ENCODE measurements at regions not wholly inside any gene's neighbourhood (a gene's known extent, or its start where the extent isn't known, plus 50 kb on each side); places are given as distances from the start of the nearest gene placed in this dataset.

DNA sequence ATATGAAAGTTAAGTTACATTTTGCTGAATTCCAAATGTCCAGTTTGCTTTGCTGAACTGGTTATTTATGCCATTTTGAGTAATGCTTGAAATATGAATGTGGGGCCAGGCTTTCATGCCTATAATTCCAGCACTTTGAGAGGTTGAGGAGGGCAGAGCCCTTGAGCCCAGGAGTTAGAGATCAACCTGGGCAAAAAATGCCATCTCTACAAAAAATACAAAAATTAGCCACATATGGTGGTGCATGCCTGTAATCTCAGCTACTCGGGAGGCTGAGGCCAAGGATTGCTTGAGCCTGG, 101.2 kb upstream of the ITGA6 start:
- no peaks in the 10 kb centered on the region for H3K36me3 ChIP-seq (ENCODE audit: insufficient read depth, low read length)
- no peaks in the 10 kb centered on the region for H4K20me1 ChIP-seq (ENCODE audit: insufficient read depth, low read length)
- H3F3A ChIP-seq (ENCODE audit: insufficient read depth, low read length) = no peaks in the 10 kb centered on the region
- H3K4me1 ChIP-seq (ENCODE audit: insufficient read depth, low read length, severe bottlenecking) = no peaks in the 10 kb centered on the region
- H3K4me2 ChIP-seq (ENCODE audit: low read length) = no peak overlapping the region
- no peak overlapping the region for H3K4me3 ChIP-seq (ENCODE audit: low read depth, low read length, poor library complexity, severe bottlenecking)
- no peaks in the 10 kb centered on the region for H3K79me2 ChIP-seq (ENCODE audit: insufficient read depth, low read length)
- no peak overlapping the region for H2AFZ ChIP-seq (ENCODE audit: low read length)
- TF ChIP-seq EZH2 (IDR thresholded peaks at IDR 0.05; ENCODE audit: borderline replicate concordance, low read length) = no peak
- H3K27me3 ChIP-seq (ENCODE audit: insufficient read depth, low read length) = no peaks in the 10 kb centered on the region
- no peaks in the 10 kb centered on the region for H3K9me2 ChIP-seq (ENCODE audit: low read depth, low read length)
- no peaks in the 10 kb centered on the region for H3K9me3 ChIP-seq (ENCODE audit: low read length)
- no peak overlapping the region for H3K9ac ChIP-seq (ENCODE audit: low read length)
- no peak overlapping the region for H3K27ac ChIP-seq (ENCODE audit: low read depth, low read length, poor library complexity, severe bottlenecking)

DNA sequence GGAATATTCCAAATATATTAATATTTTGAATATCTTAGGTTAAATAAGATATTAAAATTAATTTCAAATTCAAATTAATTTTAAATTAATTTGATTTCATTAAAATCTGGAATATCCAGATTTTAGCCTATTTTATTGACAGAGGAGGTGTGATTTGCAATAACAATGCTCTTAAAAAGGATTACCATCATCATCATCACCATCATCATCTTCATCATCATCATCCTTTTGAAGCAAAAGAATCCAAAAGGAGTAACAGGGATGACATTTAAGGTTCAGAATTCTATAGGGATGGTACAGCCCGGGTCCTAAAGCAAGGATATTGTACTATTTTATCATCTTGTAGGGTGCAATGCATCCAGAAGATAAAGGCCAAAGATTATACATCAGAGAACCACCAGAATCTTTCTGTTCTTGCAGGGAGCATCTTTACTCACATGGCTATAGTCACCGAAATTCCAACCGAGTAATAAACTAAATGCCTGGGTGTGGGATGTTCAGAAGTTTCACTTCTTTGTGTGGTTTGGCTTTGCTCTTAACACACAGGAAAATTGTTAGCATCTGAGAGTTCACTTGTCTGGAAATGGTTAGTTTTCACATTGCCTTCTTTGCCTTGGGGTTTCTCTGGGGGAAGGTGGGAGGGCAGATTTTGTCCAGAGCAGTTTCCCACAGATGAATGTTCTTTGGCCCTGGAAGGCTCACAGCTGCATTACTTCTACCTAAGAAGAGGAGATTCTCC, 99.1 kb upstream of the ITGA6 start:
- no peaks in the 10 kb centered on the region for H3K79me2 ChIP-seq (ENCODE audit: insufficient read depth, low read length)
- H3K27me3 ChIP-seq (ENCODE audit: insufficient read depth, low read length) = no peaks in the 10 kb centered on the region
- H3K9me3 ChIP-seq (ENCODE audit: low read length) = no peaks in the 10 kb centered on the region
- no peaks in the 10 kb centered on the region for H3K9me2 ChIP-seq (ENCODE audit: low read depth, low read length)
- no peak overlapping the region for H3K4me2 ChIP-seq (ENCODE audit: low read length)
- no peak overlapping the region for H3K27ac ChIP-seq (ENCODE audit: low read depth, low read length, poor library complexity, severe bottlenecking)
- H3K4me3 ChIP-seq (ENCODE audit: low read depth, low read length, poor library complexity, severe bottlenecking) = no peak overlapping the region
- no peaks in the 10 kb centered on the region for H3F3A ChIP-seq (ENCODE audit: insufficient read depth, low read length)
- H3K9ac ChIP-seq (ENCODE audit: low read length) = no peak overlapping the region
- TF ChIP-seq, protein P1, sequence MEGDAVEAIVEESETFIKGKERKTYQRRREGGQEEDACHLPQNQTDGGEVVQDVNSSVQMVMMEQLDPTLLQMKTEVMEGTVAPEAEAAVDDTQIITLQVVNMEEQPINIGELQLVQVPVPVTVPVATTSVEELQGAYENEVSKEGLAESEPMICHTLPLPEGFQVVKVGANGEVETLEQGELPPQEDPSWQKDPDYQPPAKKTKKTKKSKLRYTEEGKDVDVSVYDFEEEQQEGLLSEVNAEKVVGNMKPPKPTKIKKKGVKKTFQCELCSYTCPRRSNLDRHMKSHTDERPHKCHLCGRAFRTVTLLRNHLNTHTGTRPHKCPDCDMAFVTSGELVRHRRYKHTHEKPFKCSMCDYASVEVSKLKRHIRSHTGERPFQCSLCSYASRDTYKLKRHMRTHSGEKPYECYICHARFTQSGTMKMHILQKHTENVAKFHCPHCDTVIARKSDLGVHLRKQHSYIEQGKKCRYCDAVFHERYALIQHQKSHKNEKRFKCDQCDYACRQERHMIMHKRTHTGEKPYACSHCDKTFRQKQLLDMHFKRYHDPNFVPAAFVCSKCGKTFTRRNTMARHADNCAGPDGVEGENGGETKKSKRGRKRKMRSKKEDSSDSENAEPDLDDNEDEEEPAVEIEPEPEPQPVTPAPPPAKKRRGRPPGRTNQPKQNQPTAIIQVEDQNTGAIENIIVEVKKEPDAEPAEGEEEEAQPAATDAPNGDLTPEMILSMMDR (IDR thresholded peaks at IDR 0.05; ENCODE audit: low read length) = no peak
- TF ChIP-seq EZH2 (IDR thresholded peaks at IDR 0.05; ENCODE audit: borderline replicate concordance, low read length) = no peak
- H2AFZ ChIP-seq (ENCODE audit: low read length) = no peak overlapping the region
- no peaks in the 10 kb centered on the region for H3K36me3 ChIP-seq (ENCODE audit: insufficient read depth, low read length)
- no peaks in the 10 kb centered on the region for H4K20me1 ChIP-seq (ENCODE audit: insufficient read depth, low read length)
- no peaks in the 10 kb centered on the region for H3K4me1 ChIP-seq (ENCODE audit: insufficient read depth, low read length, severe bottlenecking)

DNA sequence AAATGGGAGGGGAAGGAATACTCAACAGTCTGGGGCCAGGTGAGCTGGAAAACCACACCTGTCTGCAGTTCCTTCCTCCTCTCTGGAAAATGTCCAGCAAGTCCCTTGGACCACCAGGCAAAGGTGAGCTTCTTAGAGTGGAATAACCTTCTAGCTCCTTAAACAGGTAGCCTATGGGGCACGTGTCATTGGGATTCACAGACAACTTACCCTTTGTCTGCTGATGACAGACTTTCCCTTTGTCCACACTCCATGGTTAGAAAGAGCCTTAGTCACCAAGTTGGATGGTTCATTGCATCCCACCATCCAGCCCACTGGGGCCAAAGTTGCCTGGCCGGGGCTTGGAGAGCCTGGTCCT, 98.0 kb upstream of the ITGA6 start:
- no peak overlapping the region for H3K4me3 ChIP-seq (ENCODE audit: low read depth, low read length, poor library complexity, severe bottlenecking)
- no peaks in the 10 kb centered on the region for H3F3A ChIP-seq (ENCODE audit: insufficient read depth, low read length)
- H3K79me2 ChIP-seq (ENCODE audit: insufficient read depth, low read length) = no peaks in the 10 kb centered on the region
- H3K4me1 ChIP-seq (ENCODE audit: insufficient read depth, low read length, severe bottlenecking) = no peaks in the 10 kb centered on the region
- H3K4me2 ChIP-seq (ENCODE audit: low read length) = no peak overlapping the region
- H3K36me3 ChIP-seq (ENCODE audit: insufficient read depth, low read length) = no peaks in the 10 kb centered on the region
- no peaks in the 10 kb centered on the region for H3K9me2 ChIP-seq (ENCODE audit: low read depth, low read length)
- H3K27me3 ChIP-seq (ENCODE audit: insufficient read depth, low read length) = no peaks in the 10 kb centered on the region
- no peak for TF ChIP-seq EZH2 (IDR thresholded peaks at IDR 0.05; ENCODE audit: borderline replicate concordance, low read length)
- TF ChIP-seq, protein P1 (IDR thresholded peaks at IDR 0.05; ENCODE audit: low read length) = no peak
- no peaks in the 10 kb centered on the region for H4K20me1 ChIP-seq (ENCODE audit: insufficient read depth, low read length)
- no peak overlapping the region for H3K9ac ChIP-seq (ENCODE audit: low read length)
- no peak overlapping the region for H2AFZ ChIP-seq (ENCODE audit: low read length)
- H3K27ac ChIP-seq (ENCODE audit: low read depth, low read length, poor library complexity, severe bottlenecking) = no peak overlapping the region
- no peaks in the 10 kb centered on the region for H3K9me3 ChIP-seq (ENCODE audit: low read length)

Measured in OCI-LY1 (cell line).